ENCODE measurements at regions not wholly inside any gene's neighbourhood (a gene's known extent, or its start where the extent isn't known, plus 50 kb on each side); places are given as distances from the start of the nearest gene placed in this dataset.

DNA sequence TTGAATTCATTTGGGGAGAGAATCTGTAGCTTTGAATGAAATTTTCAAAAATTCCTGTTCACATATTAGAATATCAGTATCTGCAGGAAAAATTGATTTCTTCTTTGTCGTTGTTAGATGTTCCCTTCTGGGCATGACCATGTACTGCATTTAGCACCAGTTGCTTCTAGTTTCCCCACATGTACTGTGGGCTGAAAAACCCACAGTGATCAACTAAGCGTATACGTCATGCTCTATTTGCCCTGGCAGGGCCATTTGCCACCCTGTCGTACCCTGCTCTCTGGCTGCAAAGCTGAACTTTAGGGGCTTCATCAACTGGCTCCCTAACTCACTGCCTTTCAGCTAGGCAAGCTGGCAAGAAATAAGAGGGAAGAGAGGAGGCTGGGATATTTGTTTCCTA is 340.7 kb upstream of the TSHZ2 start:
- TF ChIP-seq POLR2A (IDR thresholded peaks at IDR 0.05; ENCODE audit: low read depth, low read length), result no peak
- TF ChIP-seq, protein P1, sequence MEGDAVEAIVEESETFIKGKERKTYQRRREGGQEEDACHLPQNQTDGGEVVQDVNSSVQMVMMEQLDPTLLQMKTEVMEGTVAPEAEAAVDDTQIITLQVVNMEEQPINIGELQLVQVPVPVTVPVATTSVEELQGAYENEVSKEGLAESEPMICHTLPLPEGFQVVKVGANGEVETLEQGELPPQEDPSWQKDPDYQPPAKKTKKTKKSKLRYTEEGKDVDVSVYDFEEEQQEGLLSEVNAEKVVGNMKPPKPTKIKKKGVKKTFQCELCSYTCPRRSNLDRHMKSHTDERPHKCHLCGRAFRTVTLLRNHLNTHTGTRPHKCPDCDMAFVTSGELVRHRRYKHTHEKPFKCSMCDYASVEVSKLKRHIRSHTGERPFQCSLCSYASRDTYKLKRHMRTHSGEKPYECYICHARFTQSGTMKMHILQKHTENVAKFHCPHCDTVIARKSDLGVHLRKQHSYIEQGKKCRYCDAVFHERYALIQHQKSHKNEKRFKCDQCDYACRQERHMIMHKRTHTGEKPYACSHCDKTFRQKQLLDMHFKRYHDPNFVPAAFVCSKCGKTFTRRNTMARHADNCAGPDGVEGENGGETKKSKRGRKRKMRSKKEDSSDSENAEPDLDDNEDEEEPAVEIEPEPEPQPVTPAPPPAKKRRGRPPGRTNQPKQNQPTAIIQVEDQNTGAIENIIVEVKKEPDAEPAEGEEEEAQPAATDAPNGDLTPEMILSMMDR (IDR thresholded peaks at IDR 0.05 in 2 of 3, conservative IDR thresholded peaks at IDR 0.05 in 1 of 3; ENCODE audit: control insufficient read depth in 2 of 3, extremely low read depth in 1 of 3, insufficient read depth in 1 of 3, low read depth in 3 of 3, low read length in 3 of 3), result no peak
- TF ChIP-seq BCL3 (IDR thresholded peaks at IDR 0.05; ENCODE audit: borderline replicate concordance, insufficient read depth, low read depth, low read length, poor library complexity, severe bottlenecking), result no peak
- TF ChIP-seq EP300 (IDR thresholded peaks at IDR 0.05; ENCODE audit: borderline replicate concordance in 1 of 2, control insufficient read depth in 1 of 2, low read depth in 2 of 2, low read length in 2 of 2), result no peak

All from GM12878 (cell line).